ENCODE measurements at regions not wholly inside any gene's neighbourhood (a gene's known extent, or its start where the extent isn't known, plus 50 kb on each side); places are given as distances from the start of the nearest gene placed in this dataset.

- Histone ChIP-seq H3K27ac (no peak overlapping the region), H3K36me3 (peaks cover 0 to 10% (median 0%) of the 10 kb centered on the region in 3 donors), H3K4me3 (no peak overlapping the region), H3K4me1 (no peaks in the 10 kb centered on the region), H3K27me3 (no peaks in the 10 kb centered on the region), H3K9me3 (no peaks in the 10 kb centered on the region)
- TF ChIP-seq CTCF (IDR thresholded peaks at IDR 0.05): no peak
- intact Hi-C loops (cut with DNase I; ENCODE audit: low total_unique reads): no loop called here
- no peak for DNase-seq
Measured at GRCh38 chr4:4689694-4690440, 148.0 kb upstream of the STX18 start.

- no peak overlapping the region for H3K4me3 ChIP-seq
- intact Hi-C loops (cut with DNase I; ENCODE audit: low total_unique reads): no loop called here
- H3K36me3 ChIP-seq: peaks cover 0 to 10% (median 0%) of the 10 kb centered on the region in 3 donors
- no peak for DNase-seq
- no peaks in the 10 kb centered on the region for H3K4me1 ChIP-seq
- no peaks in the 10 kb centered on the region for H3K9me3 ChIP-seq
- TF ChIP-seq CTCF (IDR thresholded peaks at IDR 0.05): no peak
- no peak overlapping the region for H3K27ac ChIP-seq
- H3K27me3 ChIP-seq: no peaks in the 10 kb centered on the region
Measured at GRCh38 chr4:4687935-4688727, 146.3 kb upstream of the STX18 start.

- intact Hi-C loops (cut with DNase I; ENCODE audit: low total_unique reads): no loop called here
- no peak for TF ChIP-seq CTCF (IDR thresholded peaks at IDR 0.05)
- no peaks in the 10 kb centered on the region for H3K9me3 ChIP-seq
- H3K4me1 ChIP-seq: no peaks in the 10 kb centered on the region
- no peak overlapping the region for H3K27ac ChIP-seq
- peaks cover 0 to 10% (median 0%) of the 10 kb centered on the region in 3 donors for H3K36me3 ChIP-seq
- no peak overlapping the region for H3K4me3 ChIP-seq
- DNase-seq: no peak
- no peaks in the 10 kb centered on the region for H3K27me3 ChIP-seq
Measured at GRCh38 chr4:4687100-4687499, 145.3 kb upstream of the STX18 start.

GRCh38 chr4:4685810-4686795 is 144.3 kb upstream of the STX18 start:
- no peak for TF ChIP-seq CTCF (IDR thresholded peaks at IDR 0.05)
- H3K9me3 ChIP-seq: no peaks in the 10 kb centered on the region
- no peak overlapping the region for H3K4me3 ChIP-seq
- no peak for DNase-seq
- peaks cover 0 to 10% (median 0%) of the 10 kb centered on the region in 3 donors for H3K36me3 ChIP-seq
- no peak overlapping the region for H3K27ac ChIP-seq
- no peaks in the 10 kb centered on the region for H3K27me3 ChIP-seq
- intact Hi-C loops (cut with DNase I; ENCODE audit: low total_unique reads): no loop called here
- H3K4me1 ChIP-seq: no peaks in the 10 kb centered on the region

- intact Hi-C loops (cut with DNase I; ENCODE audit: low total_unique reads): no loop called here
- Histone ChIP-seq H3K27ac (no peak overlapping the region), H3K27me3 (no peaks in the 10 kb centered on the region), H3K36me3 (no peaks in the 10 kb centered on the region), H3K9me3 (no peaks in the 10 kb centered on the region), H3K4me1 (peaks cover 0 to 6% (median 2%) of the 10 kb centered on the region in 4 donors), H3K4me3 (no peak overlapping the region)
- no peak for DNase-seq
- no peak for TF ChIP-seq CTCF (IDR thresholded peaks at IDR 0.05)
Measured at GRCh38 chr4:4681653-4682052, 139.8 kb upstream of the STX18 start.
